K562 (cell line): ENCODE measurements at regions not wholly inside any gene's neighbourhood (a gene's known extent, or its start where the extent isn't known, plus 50 kb on each side); places are given as distances from the start of the nearest gene placed in this dataset.

Source experiments
- ATAC-seq: fragments of 200-7000 bp; cut with Tn5 transposase; 3 replicates; pipeline ENCODE4 v1.9.1; 2020; ENCODE audit warnings: moderate library complexity
- BruUV-seq: library from RNA; stranded (reverse); fragments of 400-500 nt; replicated peaks from 2 replicates; lab custom pipeline; 2021; lab: Mats Ljungman, UMichigan
- CTCF ChIA-PET: fragments of 300-600 bp; formaldehyde crosslinking; extraction: SDS; loops from one replicate; lab custom pipeline; 2021; ENCODE audit warnings: low intra/inter-chr PET ratio; lab: Yijun Ruan, JAX
- POLR2A ChIA-PET: fragments of 300-600, 350-650 bp; sonication (Branson Sonifier 250); formaldehyde crosslinking; extraction: SDS; loops from one replicate; lab custom pipeline; 2021; ENCODE audit warnings: antibody characterized with exemption, inconsistent platforms; lab: Yijun Ruan, JAX
- DNase-seq, 4 experiments: peaks; one replicate each; pipeline versions ENCODE4 v3.0.0 to v3.0.0-alpha.2; 2011 to 2018; ENCODE audit warnings: low spot score in 3 of 4, mixed read lengths in 3 of 4; ENCODE audit errors: extremely low read depth in 1 of 4
- FAIRE-seq: peaks from 2 replicates; lab custom pipeline; 2011; peaks lifted over from hg19 to GRCh38; lab: Jason Lieb, UNC
- H2AFZ ChIP-seq: 2 replicates; pipeline ENCODE4 v1.6.0; 2011; ENCODE audit warnings: low read depth, low read length, control low read depth, inconsistent platforms
- H3K27ac ChIP-seq: fragments of 200-600 bp; 3 replicates; pipeline ENCODE4 v1.8.0; 2011; ENCODE audit warnings: low read depth, mild to moderate bottlenecking, control low read depth, inconsistent platforms, low read length, moderate library complexity, mixed read lengths; ENCODE audit errors: extremely low read depth
- H3K27me3 ChIP-seq, 2 experiments: fragments of 300-600 bp in 1 of 2; 2 replicates in 1 of 2; 3 replicates in 1 of 2; pipeline versions ENCODE4 v1.6.0 to v1.8.0; 2011; ENCODE audit warnings: inconsistent platforms in 2 of 2, low read length in 2 of 2, mild to moderate bottlenecking in 1 of 2, mixed read lengths in 1 of 2, moderate library complexity in 1 of 2; ENCODE audit not compliant: control insufficient read depth in 2 of 2, insufficient read depth in 2 of 2
- H3K36me3 ChIP-seq: fragments of 300-600 bp; 3 replicates; pipeline ENCODE4 v1.8.0; 2011; ENCODE audit warnings: mild to moderate bottlenecking, low read length, inconsistent platforms; ENCODE audit not compliant: control insufficient read depth, insufficient read depth
- H3K4me1 ChIP-seq, 2 experiments: fragments of 200-600 bp in 1 of 2; replicated peaks in 1 of 2; 2 replicates in 1 of 2; 3 replicates in 1 of 2; pipeline versions ENCODE4 v1.5.1 to v1.8.0; 2011; ENCODE audit warnings: inconsistent platforms in 2 of 2, low read length in 2 of 2, mild to moderate bottlenecking in 1 of 2, mixed read lengths in 1 of 2, moderate library complexity in 1 of 2; ENCODE audit not compliant: control insufficient read depth in 2 of 2, insufficient read depth in 2 of 2
- H3K4me2 ChIP-seq: 2 replicates; pipeline ENCODE4 v1.6.1; 2011; ENCODE audit warnings: low read length, control low read depth, inconsistent platforms, mixed read lengths; ENCODE audit not compliant: insufficient read depth
- H3K4me3 ChIP-seq: fragments of 200-600 bp; sonication (generic), shearing (Covaris generic); 2 replicates; pipeline ENCODE4 v1.5.1; 2016; ENCODE audit warnings: control low read depth, inconsistent platforms
- H3K79me2 ChIP-seq: fragments of 200-600 bp; 3 replicates; pipeline ENCODE4 v1.8.0; 2011; ENCODE audit warnings: low read length, inconsistent platforms; ENCODE audit not compliant: control insufficient read depth, insufficient read depth
- H3K9ac ChIP-seq, 2 experiments: 2 replicates each; pipeline versions ENCODE4 v1.6.0 to v1.6.1; 2011; ENCODE audit warnings: low read depth in 2 of 2, low read length in 2 of 2, control low read depth in 1 of 2, inconsistent platforms in 1 of 2, mild to moderate bottlenecking in 1 of 2, mixed read lengths in 1 of 2; ENCODE audit not compliant: insufficient read depth in 1 of 2
- H3K9me1 ChIP-seq: one replicate; pipeline ENCODE4 v1.6.0; 2011; ENCODE audit warnings: inconsistent platforms, mild to moderate bottlenecking, low read length, moderate library complexity; ENCODE audit not compliant: control insufficient read depth, insufficient read depth
- H3K9me3 ChIP-seq: replicated peaks from 2 replicates; pipeline ENCODE4 v1.5.1; 2011; ENCODE audit warnings: low read depth, low read length, inconsistent platforms; ENCODE audit not compliant: control insufficient read depth, insufficient read depth
- H4K20me1 ChIP-seq: replicated peaks from 2 replicates; pipeline ENCODE4 v1.6.1; 2011; ENCODE audit warnings: low read length, inconsistent platforms, mixed read lengths; ENCODE audit not compliant: control insufficient read depth, insufficient read depth
- CBFA2T2 ChIP-seq: fragments of 450-650 bp; conservative IDR thresholded peaks from 2 replicates; pipeline ENCODE4 v1.6.1; 2017; ENCODE audit warnings: mild to moderate bottlenecking
- CBX3 ChIP-seq, 2 experiments: IDR thresholded peaks; 1 replicate in 1 of 2; 2 replicates in 1 of 2; pipeline ENCODE4 v1.6.1; 2012; ENCODE audit warnings: inconsistent platforms in 2 of 2, low read length in 2 of 2, borderline replicate concordance in 1 of 2, control low read depth in 1 of 2
- FIP1L1 ChIP-seq: fragments of 200-400 bp; formaldehyde crosslinking; IDR thresholded peaks from 2 replicates; pipeline ENCODE4 v1.6.1; 2018; ENCODE audit warnings: mild to moderate bottlenecking, low read depth, low read length; ENCODE audit not compliant: poor library complexity, severe bottlenecking
- HDAC8 ChIP-seq: fragments of 450-650 bp; IDR thresholded peaks from 2 replicates; pipeline ENCODE4 v1.6.1; 2016; ENCODE audit warnings: mild to moderate bottlenecking, missing genetic modification characterization, moderate library complexity, missing compliant biosample characterization
- PHB ChIP-seq: fragments of 250-450 bp; sonication (Bioruptor Pico); IDR thresholded peaks from 2 replicates; pipeline ENCODE4 v1.5.0; 2021
- SMAD4 ChIP-seq: fragments of 250-450 bp; sonication (Bioruptor Pico); conservative IDR thresholded peaks from 2 replicates; pipeline ENCODE4 v1.8.0; 2021; ENCODE audit warnings: inconsistent platforms, mild to moderate bottlenecking, moderate library complexity
- ZBTB9 ChIP-seq: fragments of 450-650 bp; formaldehyde crosslinking; IDR thresholded peaks from 2 replicates; pipeline ENCODE4 v1.4.0; 2020; ENCODE audit warnings: mild to moderate bottlenecking, moderate library complexity
- ZNF134 ChIP-seq: fragments of 250-450 bp; sonication (Bioruptor Pico); conservative IDR thresholded peaks from 2 replicates; pipeline ENCODE4 v1.4.0; 2020
- ZNF140 ChIP-seq: fragments of 250-450 bp; sonication (Bioruptor Pico); IDR thresholded peaks from 2 replicates; pipeline ENCODE4 v1.8.0; 2021; ENCODE audit warnings: moderate library complexity, mild to moderate bottlenecking, inconsistent platforms
- ZNF212 ChIP-seq: fragments of 450-650 bp; formaldehyde crosslinking; IDR thresholded peaks from 2 replicates; pipeline ENCODE4 v1.4.0; 2020; ENCODE audit warnings: mild to moderate bottlenecking
- in situ Hi-C: fragments of 300-500 bp; cut with MboI; formaldehyde crosslinking; loops from 4 replicates; pipeline ENCODE4 v1.15.0; 2018; ENCODE audit warnings: inconsistent platforms, mixed read lengths
- intact Hi-C: fragments of 100-400 bp; cut with micrococcal nuclease; formaldehyde crosslinking; loops from 2 replicates; pipeline ENCODE4 v1.14.2; 2022

GRCh38 chr13:73910733-73911132, 223.5 kb downstream of the KLF12 start:
- ChIA-PET CTCF (no interaction called here), POLR2A (no interaction called here)
- no peak for ATAC-seq

More at GRCh38 chr13:73910733-73911132, 223.5 kb downstream of the KLF12 start:
- in situ Hi-C loops, result no loop called here
- no peaks in the 10 kb centered on the region for H3K9me1 ChIP-seq
- H3K9me3 ChIP-seq, result no peaks in the 10 kb centered on the region
- H2AFZ ChIP-seq, result no peak overlapping the region
- no peak overlapping the region for H3K9ac ChIP-seq
- no peaks in the 10 kb centered on the region for H3K4me1 ChIP-seq
- H3K79me2 ChIP-seq, result no peaks in the 10 kb centered on the region
- FAIRE-seq, result no peak
- H3K27ac ChIP-seq, result no peak overlapping the region
- TF ChIP-seq CBX3 (IDR thresholded peaks at IDR 0.05; ENCODE audit: borderline replicate concordance in 1 of 2, low read length in 2 of 2) (no peak), ZNF212 (CRISPR knock-in tag) (no peak), CBFA2T2 (no peak), FIP1L1 (no peak), HDAC8 (tag) (no peak), SMAD4 (CRISPR knock-in tag) (no peak), ZNF140 (CRISPR knock-in tag) (no peak), ZNF134 (CRISPR knock-in tag) (no peak), ZBTB9 (CRISPR knock-in tag) (no peak), PHB (no peak)
- TF ChIP-seq, all 486 proteins: peak for 0
- DNase-seq, result no peak
- Histone ChIP-seq H3K4me2 (no peak overlapping the region), H3K36me3 (no peaks in the 10 kb centered on the region), H4K20me1 (no peaks in the 10 kb centered on the region), H3K4me3 (no peak overlapping the region), H3K27me3 (no peaks in the 10 kb centered on the region)
- BruUV-seq, result no TSS peak
- intact Hi-C loops, result no loop called here
